HL-60 (cell line): ENCODE measurements at regions not wholly inside any gene's neighbourhood (a gene's known extent, or its start where the extent isn't known, plus 50 kb on each side); places are given as distances from the start of the nearest gene placed in this dataset.

ENCODE experiments used
- CTCF ChIP-seq: IDR thresholded peaks from one replicate; pipeline ENCODE4 v1.5.1; 2011; ENCODE audit warnings: low read length, control low read depth, inconsistent platforms; ENCODE audit not compliant: insufficient read depth
- GABPA ChIP-seq: IDR thresholded peaks from 2 replicates; pipeline ENCODE4 v1.6.1; 2012; ENCODE audit warnings: low read depth
- POLR2AphosphoS5 ChIP-seq: IDR thresholded peaks from 2 replicates; pipeline ENCODE4 v1.6.1; 2012; ENCODE audit warnings: low read depth
- REST ChIP-seq: IDR thresholded peaks from 2 replicates; pipeline ENCODE4 v1.6.1; 2012; ENCODE audit warnings: low read depth; ENCODE audit not compliant: insufficient replicate concordance
- SPI1 ChIP-seq: IDR thresholded peaks from 2 replicates; pipeline ENCODE4 v1.6.1; 2012; ENCODE audit warnings: low read depth, mild to moderate bottlenecking, borderline replicate concordance

- TF ChIP-seq CTCF (no peak), POLR2AphosphoS5 (no peak), REST (no peak), GABPA (no peak), SPI1 (no peak)
Observed at GRCh38 chr4:24713604-24714003, 81.8 kb upstream of the SOD3 start.
